NCI-H69 (cell line): ENCODE measurements at regions not wholly inside any gene's neighbourhood (a gene's known extent, or its start where the extent isn't known, plus 50 kb on each side); places are given as distances from the start of the nearest gene placed in this dataset.
"Not testable (repeated sequence)": the region's sequence is repeated elsewhere in the genome, so short reads cannot be mapped to it uniquely, and the experiment has no call there.

Experiments
- DNase-seq: peaks from one replicate; lab custom pipeline; 2025; lab: John Stamatoyannopoulos, UW

DNA sequence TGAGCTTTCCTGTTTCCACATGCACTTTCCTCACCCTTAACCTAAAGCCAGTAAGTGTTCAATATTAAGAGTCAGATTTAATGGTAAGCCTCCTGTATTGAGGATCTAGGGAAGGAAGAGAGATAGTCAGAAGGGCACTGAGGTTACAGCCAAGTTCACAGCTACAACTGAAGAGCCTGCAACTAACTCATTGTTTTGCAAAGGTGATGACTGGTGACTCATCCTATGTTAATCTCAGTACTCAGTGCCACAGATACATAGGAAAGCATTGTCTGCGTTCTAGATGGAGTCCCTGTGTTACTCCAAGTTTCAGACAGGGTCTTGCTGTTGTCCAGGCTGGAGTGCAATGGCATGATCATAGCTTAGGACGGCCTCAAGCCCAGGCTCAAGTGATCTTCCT is 157.0 kb upstream of the RBM19 start:
- DNase-seq: no peak

DNA sequence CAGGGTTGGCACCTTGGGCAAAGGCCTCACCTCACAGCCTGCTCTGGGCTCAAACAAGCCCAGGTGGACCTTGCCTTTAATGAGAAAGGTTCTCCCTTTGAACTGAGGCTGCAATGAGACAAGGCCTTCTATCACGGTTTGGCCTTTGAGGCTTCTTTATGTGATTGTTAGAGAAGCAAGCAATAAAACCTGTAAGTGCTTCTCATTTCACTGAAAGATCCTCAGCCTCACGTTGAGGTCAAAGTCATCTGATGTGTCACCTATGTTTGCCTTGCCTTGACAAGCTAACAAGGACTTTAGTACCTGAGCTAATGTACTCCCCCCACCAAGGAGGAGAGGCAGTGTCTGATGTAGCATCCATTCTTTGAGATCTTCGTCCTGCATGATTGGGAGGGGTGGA is 155.9 kb upstream of the RBM19 start:
- no peak for DNase-seq

DNA sequence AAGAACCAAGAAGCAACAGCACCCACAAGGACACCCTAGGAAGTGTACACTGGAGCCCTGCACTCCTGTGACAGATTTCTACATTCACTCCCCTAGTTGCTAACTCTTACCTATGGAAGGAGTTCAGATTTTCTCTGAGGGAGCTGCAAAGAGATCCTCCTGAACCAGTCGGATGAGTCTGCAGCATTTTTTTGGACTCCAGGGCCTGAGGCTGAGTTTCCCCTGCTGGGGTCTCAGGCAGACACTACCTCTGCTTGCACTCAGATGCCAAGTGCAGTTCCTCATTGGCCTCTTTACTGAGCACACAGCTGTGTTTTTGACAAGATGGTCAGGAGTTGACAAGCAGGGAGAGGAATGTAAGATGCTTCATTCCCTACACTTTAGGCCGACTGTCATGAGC is 153.2 kb upstream of the RBM19 start:
- DNase-seq: no peak

DNA sequence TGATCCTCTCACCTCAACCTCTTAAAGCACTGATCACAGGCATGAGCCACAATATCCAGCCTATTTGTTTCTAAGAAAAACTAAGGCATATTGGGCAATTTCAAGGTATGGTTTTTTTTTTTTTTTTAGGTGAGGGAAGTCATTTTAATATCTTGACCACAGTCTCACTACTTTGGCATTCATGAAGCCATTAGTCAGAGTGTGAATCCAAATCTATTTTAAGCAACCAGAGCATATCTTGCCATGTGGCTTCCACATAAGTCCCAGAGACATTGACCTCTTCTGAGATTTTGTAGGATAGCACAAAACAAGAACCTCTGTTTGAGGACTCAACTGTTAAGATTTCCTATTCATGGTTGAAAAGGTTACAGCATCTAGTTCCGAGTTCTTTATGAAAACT is 130.3 kb upstream of the RBM19 start:
- no peak for DNase-seq

DNA sequence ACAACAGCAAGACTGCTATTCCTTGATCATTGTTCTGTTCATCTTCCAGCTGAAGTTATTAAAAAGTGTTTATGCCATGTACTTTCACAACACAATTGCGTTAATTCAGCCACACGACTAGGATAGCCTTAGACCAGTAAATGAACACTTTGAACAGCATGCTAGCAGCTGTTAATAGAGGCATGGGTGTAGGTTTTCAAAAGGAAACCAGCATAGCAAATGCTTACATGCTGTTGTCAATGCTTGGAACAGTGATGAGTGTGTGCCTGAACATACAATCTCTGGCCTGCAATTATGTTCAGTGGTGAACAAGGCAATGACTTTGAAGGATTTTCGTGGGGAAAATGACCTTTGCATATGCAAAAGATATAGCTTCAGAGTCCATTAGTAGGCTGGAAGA is 127.4 kb upstream of the RBM19 start:
- DNase-seq: no peak

- DNase-seq: no peak
Measured at GRCh38 chr12:114092981-114093380, 126.9 kb upstream of the RBM19 start.

- DNase-seq: no peak
Measured at GRCh38 chr12:114090211-114090610, 124.1 kb upstream of the RBM19 start.

DNA sequence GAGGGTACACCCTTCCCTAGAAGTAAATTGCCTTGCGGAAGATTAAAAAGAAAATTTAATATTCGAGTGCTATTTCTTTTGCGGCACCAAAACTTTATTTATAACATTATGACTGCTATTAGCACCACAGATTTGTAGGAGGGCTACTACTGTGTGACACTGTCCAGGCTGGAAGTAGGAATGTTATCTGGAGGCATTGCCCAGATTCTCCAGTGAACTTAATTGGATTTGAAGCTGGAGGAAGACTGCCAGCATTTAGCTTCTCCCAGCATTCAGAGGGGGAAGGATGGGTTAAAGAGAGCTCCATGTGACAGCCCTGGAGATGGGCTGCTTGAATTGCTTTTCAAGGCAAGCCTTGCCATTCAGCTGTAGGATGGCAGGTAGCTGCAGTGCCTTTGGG is 107.0 kb upstream of the RBM19 start:
- DNase-seq: no peak

DNA sequence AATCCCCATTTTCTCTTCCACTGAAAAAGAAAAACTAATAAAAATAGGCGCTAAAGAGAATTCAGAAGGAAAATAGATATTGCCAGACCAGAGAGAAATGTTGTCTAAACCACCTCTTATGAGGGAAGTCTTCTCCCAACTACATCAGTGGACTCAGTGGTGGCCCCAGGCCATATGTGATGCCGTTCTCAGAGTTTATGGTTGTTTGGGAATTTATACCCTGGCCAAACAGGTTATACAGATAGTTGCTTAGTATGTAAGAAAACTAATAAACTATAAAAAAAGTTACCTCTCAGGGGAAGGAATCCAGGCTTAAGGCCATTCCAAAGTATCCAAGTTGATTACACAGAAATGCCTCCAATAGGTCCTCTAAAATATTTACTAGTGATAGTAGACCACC is 103.4 kb upstream of the RBM19 start:
- DNase-seq: no peak

GRCh38 chr12:114064497-114064896 is 98.4 kb upstream of the RBM19 start:
- DNase-seq: no peak

DNA sequence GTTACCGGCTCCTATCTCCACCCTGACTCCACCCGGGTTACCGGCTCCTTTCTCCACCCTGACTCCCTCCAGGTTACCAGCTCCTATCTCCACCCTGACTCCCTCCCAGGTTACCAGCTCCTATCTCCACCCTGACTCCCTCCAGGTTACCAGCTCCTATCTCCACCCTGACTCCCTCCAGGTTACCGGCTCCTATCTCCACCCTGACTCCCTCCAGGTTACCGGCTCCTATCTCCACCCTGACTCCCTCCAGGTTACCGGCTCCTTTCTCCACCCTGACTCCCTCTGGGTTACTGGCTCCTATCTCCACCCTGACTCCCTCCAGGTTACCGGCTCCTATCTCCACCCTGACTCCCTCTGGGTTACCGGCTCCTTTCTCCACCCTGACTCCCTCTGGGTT is 97.9 kb upstream of the RBM19 start:
- DNase-seq: not testable (repeated sequence)

DNA sequence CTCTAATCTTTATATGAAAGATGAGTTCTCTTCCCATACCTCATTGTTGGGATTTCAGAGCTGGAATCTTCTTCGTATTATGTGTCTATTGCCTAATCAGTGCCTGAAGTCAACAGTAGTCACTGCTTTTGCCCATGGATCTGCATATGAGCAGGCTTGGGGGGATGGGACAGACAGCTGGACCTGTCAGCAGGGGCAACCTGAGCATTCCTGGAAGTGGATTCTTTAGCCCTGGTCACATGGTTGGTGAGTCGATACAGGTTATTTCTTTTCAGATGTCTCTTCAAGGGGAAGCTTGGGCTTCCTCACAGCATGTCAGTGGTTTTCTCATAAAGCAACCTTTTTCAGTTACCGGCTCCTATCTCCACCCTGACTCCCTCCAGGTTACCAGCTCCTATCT is 97.3 kb upstream of the RBM19 start:
- DNase-seq: no peak

- DNase-seq: not testable (repeated sequence)
Measured at GRCh38 chr12:114056351-114056750, 90.2 kb upstream of the RBM19 start.

GRCh38 chr12:114054982-114055381 is 88.9 kb upstream of the RBM19 start:
- no peak for DNase-seq

- peak; percentile 60 for DNase-seq
Measured at GRCh38 chr12:114046236-114046998, 80.3 kb upstream of the RBM19 start.

DNA sequence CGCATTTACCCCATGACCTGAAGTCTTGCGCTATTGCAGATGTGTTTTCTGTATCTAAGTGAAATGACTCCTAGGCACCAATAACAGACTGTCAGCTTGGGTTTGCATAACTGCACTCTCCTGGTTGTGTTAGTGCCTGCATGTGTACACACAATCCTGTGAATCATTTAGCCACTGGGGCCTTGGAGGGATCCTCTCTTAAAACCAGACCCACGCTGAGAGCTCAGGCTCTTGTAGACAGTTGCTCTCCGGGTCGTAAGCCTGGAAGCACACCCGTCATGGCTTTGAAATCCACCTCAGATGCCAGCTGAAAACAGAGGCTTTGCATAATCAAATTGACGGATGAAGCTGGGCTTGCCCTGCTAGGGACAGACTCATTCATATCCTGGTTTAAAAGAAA is 79.2 kb upstream of the RBM19 start:
- peak; percentile 28 for DNase-seq

- no peak for DNase-seq
Measured at GRCh38 chr12:114041590-114041989, 75.5 kb upstream of the RBM19 start.

DNA sequence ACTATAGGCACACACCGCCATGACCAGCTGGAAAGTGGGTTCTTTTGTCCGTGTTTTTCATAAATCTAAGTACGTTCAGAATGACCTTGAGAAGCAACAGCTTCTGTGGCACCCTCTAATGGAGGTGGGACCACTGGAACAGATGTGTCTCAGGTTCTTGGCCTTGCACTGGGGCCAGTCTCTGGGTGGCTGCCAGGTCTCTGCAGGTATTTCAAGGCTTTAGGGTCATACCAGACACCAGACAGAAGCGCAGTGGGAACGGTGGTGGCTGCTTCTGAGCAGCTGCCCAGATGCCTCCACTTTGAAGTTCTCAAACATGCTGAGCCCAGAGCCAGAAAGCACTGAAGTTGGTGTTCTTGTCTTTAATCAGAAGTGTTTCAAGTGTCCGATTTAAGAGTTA is 75.0 kb upstream of the RBM19 start:
- no peak for DNase-seq

DNA sequence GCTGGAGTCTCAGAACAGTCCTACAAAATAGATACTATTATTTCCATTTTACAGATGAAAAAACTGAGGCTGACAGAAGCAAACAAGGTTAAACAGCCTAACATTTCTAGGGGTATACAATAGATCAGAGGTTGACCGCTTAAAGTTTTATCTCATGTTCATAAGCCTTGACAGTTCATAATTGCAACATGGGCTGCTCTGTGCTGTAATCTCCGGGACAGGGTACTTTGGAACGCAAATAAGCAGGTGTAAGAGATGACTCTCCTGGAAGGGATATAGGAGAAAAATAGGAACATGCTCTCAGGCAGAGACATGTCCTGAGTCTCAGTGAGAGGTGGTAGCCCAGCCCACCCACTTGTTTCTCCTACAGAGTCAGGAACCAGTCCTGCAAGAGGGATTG is 72.8 kb upstream of the RBM19 start:
- no peak for DNase-seq

DNA sequence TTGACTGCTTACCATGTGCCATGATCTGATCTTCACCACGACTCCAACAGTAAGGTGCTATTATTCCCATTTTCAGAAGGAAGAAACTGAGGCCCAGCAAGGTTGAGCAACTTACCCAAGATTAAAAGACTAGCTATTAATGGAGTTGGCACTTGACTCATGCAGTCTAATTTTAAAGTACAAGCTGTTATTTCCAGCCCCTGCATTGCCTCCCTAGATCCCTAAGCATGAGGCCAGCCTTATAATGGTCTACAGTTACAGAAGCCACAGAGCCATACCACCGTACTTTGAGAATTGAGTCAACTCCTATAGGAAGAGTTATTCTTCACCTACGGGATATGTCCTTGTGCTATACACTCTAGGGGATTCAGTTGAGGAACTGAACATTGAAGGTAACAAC is 66.7 kb upstream of the RBM19 start:
- no peak for DNase-seq

DNA sequence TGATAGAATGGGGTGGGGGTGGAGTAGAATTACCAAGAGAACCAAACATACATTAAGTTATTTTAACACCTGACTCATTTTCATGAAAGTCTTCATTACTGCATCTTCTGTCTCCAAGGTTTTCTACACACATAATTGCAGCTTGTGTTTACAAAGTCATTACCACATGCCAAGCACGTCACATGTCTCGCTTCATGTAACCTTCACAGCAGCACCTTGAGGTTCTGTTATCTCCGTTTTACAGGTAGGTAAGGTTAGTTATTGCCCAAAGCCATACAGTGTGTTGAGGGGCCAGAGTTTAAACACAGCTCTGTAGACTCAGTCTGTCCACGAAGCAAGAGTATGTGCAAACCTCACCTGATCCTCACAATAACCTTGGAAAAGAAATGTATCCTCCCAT is 64.3 kb upstream of the RBM19 start:
- peak; percentile 98 for DNase-seq

DNA sequence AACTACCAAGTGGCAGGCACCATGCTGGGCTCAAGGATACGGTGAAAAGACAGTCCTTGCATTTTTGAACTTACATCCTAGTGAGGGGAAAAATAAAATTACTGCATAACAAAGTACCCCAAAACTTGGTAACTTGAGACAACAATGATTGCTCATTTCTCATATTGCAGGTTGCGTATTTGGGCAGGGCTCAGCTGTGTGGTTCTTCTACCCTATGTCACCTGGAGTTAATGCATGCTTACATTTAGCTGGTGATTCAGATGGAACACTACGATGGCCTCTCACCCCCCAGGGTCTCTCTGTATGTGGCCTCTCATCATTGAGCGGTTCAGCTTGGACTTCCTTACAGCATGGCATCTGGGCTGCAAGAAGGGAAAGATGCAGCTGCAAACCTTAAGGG is 60.7 kb upstream of the RBM19 start:
- DNase-seq: peak; percentile 24

GRCh38 chr12:114025935-114026334 is 59.8 kb upstream of the RBM19 start:
- DNase-seq: peak; percentile 17

DNA sequence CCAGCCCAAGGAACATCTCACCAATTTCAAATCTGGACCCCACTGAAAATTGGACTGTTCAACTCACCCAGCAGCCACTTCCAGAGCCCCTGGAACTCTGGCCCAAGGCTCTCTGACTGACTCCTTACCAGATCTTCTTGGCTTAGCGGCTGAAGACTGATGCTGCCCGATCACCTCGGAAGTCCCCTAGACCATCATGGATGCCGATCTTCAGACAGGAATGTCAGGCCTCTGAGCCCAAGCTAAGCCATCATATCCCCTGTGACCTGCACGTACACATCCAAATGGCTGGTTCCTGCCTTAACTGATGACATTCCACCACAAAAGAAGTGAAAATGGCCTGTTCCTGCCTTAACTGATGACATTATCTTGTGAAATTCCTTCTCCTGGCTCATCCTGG is 56.0 kb upstream of the RBM19 start:
- DNase-seq: not testable (repeated sequence)
